ENCODE measurements at regions not wholly inside any gene's neighbourhood (a gene's known extent, or its start where the extent isn't known, plus 50 kb on each side); places are given as distances from the start of the nearest gene placed in this dataset.

GRCh38 chr7:31457551-31457950 is 56.3 kb upstream of the ITPRID1 start:
- in situ Hi-C loops (cut with MboI; ENCODE audit: low pct_unique_long_range_greater_than_20kb, low sequenced_read_pairs, unreplicated experiment): no loop called here
- TF ChIP-seq, protein P1, sequence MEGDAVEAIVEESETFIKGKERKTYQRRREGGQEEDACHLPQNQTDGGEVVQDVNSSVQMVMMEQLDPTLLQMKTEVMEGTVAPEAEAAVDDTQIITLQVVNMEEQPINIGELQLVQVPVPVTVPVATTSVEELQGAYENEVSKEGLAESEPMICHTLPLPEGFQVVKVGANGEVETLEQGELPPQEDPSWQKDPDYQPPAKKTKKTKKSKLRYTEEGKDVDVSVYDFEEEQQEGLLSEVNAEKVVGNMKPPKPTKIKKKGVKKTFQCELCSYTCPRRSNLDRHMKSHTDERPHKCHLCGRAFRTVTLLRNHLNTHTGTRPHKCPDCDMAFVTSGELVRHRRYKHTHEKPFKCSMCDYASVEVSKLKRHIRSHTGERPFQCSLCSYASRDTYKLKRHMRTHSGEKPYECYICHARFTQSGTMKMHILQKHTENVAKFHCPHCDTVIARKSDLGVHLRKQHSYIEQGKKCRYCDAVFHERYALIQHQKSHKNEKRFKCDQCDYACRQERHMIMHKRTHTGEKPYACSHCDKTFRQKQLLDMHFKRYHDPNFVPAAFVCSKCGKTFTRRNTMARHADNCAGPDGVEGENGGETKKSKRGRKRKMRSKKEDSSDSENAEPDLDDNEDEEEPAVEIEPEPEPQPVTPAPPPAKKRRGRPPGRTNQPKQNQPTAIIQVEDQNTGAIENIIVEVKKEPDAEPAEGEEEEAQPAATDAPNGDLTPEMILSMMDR (IDR thresholded peaks at IDR 0.05; ENCODE audit: extremely low read depth, insufficient read depth, missing control alignments): no peak
- no peak for DNase-seq (ENCODE audit: low spot score)

DNA sequence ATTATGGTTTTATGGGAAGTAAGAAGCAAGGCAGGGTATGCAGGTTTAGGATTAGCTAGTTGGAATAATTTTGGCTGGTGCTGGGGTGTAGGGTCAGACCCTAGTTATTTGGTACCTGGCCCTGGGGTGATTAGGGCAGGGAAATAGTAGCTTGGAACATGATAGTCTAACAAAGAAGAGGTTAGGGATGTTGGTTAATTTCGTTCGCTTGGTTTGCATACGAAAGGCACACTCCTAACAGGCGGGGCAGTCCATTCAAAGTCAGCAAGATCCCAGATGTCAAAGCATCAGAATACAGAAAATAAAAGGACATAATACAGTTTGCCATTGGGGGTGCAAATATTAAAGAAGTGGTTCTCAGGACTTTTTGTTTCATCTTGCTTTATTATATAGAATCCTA is 55.7 kb upstream of the ITPRID1 start:
- TF ChIP-seq, protein P1 (IDR thresholded peaks at IDR 0.05; ENCODE audit: extremely low read depth, insufficient read depth, missing control alignments): no peak
- in situ Hi-C loops (cut with MboI; ENCODE audit: low pct_unique_long_range_greater_than_20kb, low sequenced_read_pairs, unreplicated experiment): no loop called here
- no peak for DNase-seq (ENCODE audit: low spot score)

- no peak for DNase-seq (ENCODE audit: low spot score)
- TF ChIP-seq, protein P1 (IDR thresholded peaks at IDR 0.05; ENCODE audit: extremely low read depth, insufficient read depth, missing control alignments): no peak
- in situ Hi-C loops (cut with MboI; ENCODE audit: low pct_unique_long_range_greater_than_20kb, low sequenced_read_pairs, unreplicated experiment): no loop called here
These were observed 51.3 kb upstream of the ITPRID1 start for GRCh38 chr7:31462636-31463035.
